Suprapubic skin (tissue), 4 donors: ENCODE measurements at regions not wholly inside any gene's neighbourhood (a gene's known extent, or its start where the extent isn't known, plus 50 kb on each side); places are given as distances from the start of the nearest gene placed in this dataset.
"Not testable (repeated sequence)": the region's sequence is repeated elsewhere in the genome, so short reads cannot be mapped to it uniquely, and the experiment has no call there.

Experiments used
- EP300 ChIP-seq: sonication (generic); formaldehyde crosslinking; IDR thresholded peaks from one replicate; pipeline ENCODE4 v1.6.1; 2017; ENCODE audit warnings: antibody characterized with exemption
- POLR2A ChIP-seq, 2 donors: fragments of 450-650 bp; IDR thresholded peaks; one replicate each; pipeline ENCODE4 v1.6.1; 2017; ENCODE audit warnings: antibody characterized with exemption in 2 of 2, mild to moderate bottlenecking in 2 of 2, moderate library complexity in 2 of 2
- POLR2AphosphoS5 ChIP-seq, 3 donors: sonication (generic); formaldehyde crosslinking; IDR thresholded peaks; one replicate each; pipeline ENCODE4 v1.6.1; 2017; ENCODE audit warnings: antibody characterized with exemption in 3 of 3
- TF ChIP-seq, protein P1 (sequence below), 2 donors: fragments of 200-600 bp in 1 of 2; fragments of 450-650 bp in 1 of 2; sonication (generic) in 1 of 2; IDR thresholded peaks; one replicate each; pipeline ENCODE4 v1.5.1; 2016 to 2019; ENCODE audit warnings: antibody characterized with exemption in 2 of 2, mild to moderate bottlenecking in 1 of 2, moderate library complexity in 1 of 2

DNA sequence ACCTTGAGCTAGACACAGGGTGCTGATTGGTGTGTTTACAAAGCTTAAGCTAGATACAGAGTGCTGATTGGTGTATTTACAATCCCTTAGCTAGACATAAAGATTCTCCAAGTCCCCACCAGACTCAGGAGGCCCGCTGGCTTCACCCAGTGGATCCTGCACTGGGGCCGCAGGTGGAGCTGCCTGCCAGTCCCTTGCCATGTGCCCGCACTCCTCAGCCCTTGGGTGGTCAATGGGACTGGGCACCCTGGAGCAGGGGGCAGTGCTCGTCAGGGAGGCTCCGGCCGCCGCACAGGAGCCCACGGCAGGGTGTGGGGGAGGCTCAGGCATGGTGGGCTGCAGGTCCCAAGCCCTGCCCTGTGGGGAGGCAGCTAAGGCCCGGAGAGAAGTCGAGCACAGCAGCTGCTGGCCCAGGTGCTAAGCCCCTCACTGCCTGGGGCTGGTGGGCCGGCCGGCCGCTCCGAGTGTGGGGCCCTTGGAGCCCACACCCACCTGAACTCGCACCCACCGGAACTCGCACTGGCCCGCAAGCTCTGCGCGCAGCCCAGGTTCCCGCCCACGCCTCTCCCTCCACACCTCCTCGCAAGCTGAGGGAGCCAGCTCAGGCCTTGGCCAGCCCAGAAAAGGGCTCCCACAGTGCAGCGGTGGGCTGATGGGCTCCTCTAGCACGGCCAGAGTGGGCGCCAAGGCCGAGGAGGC is 169.1 kb upstream of the ARSJ start:
- TF ChIP-seq, protein P1, sequence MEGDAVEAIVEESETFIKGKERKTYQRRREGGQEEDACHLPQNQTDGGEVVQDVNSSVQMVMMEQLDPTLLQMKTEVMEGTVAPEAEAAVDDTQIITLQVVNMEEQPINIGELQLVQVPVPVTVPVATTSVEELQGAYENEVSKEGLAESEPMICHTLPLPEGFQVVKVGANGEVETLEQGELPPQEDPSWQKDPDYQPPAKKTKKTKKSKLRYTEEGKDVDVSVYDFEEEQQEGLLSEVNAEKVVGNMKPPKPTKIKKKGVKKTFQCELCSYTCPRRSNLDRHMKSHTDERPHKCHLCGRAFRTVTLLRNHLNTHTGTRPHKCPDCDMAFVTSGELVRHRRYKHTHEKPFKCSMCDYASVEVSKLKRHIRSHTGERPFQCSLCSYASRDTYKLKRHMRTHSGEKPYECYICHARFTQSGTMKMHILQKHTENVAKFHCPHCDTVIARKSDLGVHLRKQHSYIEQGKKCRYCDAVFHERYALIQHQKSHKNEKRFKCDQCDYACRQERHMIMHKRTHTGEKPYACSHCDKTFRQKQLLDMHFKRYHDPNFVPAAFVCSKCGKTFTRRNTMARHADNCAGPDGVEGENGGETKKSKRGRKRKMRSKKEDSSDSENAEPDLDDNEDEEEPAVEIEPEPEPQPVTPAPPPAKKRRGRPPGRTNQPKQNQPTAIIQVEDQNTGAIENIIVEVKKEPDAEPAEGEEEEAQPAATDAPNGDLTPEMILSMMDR (IDR thresholded peaks at IDR 0.05): not testable (repeated sequence)
- not testable (repeated sequence) for TF ChIP-seq POLR2A (IDR thresholded peaks at IDR 0.05); POLR2AphosphoS5 (IDR thresholded peaks at IDR 0.05); EP300
